ENCODE measurements at regions not wholly inside any gene's neighbourhood (a gene's known extent, or its start where the extent isn't known, plus 50 kb on each side); places are given as distances from the start of the nearest gene placed in this dataset.
"Not testable (repeated sequence)": the region's sequence is repeated elsewhere in the genome, so short reads cannot be mapped to it uniquely, and the experiment has no call there.

- no peak overlapping the region for H3K4me3 ChIP-seq
- intact Hi-C loops (cut with DNase I): no loop called here
- H3K4me1 ChIP-seq: no peaks in the 10 kb centered on the region
- 75% methylated on average over 3 of the region's 3 CpGs for WGBS
- H3K27ac ChIP-seq (replicated peaks in 1 of 4): no peak overlapping the region
- H3K27me3 ChIP-seq: no peaks in the 10 kb centered on the region
- no peak for DNase-seq (ENCODE audit: extremely low spot score)
- H3K36me3 ChIP-seq: no peaks in the 10 kb centered on the region
- TF ChIP-seq POLR2A (IDR thresholded peaks at IDR 0.05; ENCODE audit: low read depth): no peak
- TF ChIP-seq EP300 (IDR thresholded peaks at IDR 0.05): no peak
- TF ChIP-seq, protein P1, sequence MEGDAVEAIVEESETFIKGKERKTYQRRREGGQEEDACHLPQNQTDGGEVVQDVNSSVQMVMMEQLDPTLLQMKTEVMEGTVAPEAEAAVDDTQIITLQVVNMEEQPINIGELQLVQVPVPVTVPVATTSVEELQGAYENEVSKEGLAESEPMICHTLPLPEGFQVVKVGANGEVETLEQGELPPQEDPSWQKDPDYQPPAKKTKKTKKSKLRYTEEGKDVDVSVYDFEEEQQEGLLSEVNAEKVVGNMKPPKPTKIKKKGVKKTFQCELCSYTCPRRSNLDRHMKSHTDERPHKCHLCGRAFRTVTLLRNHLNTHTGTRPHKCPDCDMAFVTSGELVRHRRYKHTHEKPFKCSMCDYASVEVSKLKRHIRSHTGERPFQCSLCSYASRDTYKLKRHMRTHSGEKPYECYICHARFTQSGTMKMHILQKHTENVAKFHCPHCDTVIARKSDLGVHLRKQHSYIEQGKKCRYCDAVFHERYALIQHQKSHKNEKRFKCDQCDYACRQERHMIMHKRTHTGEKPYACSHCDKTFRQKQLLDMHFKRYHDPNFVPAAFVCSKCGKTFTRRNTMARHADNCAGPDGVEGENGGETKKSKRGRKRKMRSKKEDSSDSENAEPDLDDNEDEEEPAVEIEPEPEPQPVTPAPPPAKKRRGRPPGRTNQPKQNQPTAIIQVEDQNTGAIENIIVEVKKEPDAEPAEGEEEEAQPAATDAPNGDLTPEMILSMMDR (IDR thresholded peaks at IDR 0.05): no peak
- TF ChIP-seq POLR2AphosphoS5 (IDR thresholded peaks at IDR 0.05): no peak
- no peaks in the 10 kb centered on the region for H3K9me3 ChIP-seq
Observed at GRCh38 chr4:120554086-120554485, 368.4 kb downstream of the PRDM5 start.

DNA sequence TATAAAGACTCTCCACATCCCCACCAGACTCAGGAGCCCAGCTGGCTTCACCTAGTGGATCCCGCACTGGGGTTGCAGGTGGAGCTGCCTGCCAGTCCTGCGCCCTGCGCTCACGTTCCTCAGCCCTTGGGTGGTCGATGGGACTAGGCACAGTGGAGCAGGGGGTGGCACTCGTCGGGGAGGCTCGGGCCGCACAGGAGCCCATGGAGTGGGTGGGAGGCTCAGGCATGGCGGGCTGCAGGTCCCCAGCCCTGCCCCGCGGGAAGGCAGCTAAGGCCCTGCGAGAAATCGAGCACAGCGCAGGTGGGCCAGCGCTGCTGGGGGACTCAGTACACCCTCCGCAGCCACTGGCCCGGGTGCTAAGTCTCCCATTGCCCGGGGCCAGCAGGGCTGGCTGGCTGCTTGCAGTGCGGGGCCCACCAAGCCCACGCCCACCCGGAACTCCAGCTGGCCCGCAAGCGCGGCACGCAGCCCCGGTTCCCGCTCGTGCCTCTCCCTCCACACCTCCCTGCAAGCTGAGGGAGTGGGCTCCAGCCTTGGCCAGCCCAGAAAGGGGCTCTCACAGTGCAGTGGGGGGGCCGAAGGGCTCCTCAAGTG lies 371.8 kb downstream of the PRDM5 start:
- H3K4me1 ChIP-seq; H3K36me3 ChIP-seq; H3K27ac ChIP-seq (replicated peaks in 1 of 4); H3K4me3 ChIP-seq; H3K27me3 ChIP-seq; H3K9me3 ChIP-seq; DNase-seq (ENCODE audit: extremely low spot score); intact Hi-C loops (cut with DNase I): not testable (repeated sequence)
- WGBS: 86% methylated on average over 1 of the region's 30 CpGs

GRCh38 chr4:120549011-120549570 lies 373.4 kb downstream of the PRDM5 start:
- no peaks in the 10 kb centered on the region for H3K4me1 ChIP-seq
- DNase-seq (ENCODE audit: extremely low spot score): no peak
- no peak overlapping the region for H3K4me3 ChIP-seq
- no peaks in the 10 kb centered on the region for H3K27me3 ChIP-seq
- TF ChIP-seq, protein P1 (IDR thresholded peaks at IDR 0.05): no peak
- TF ChIP-seq POLR2A (IDR thresholded peaks at IDR 0.05; ENCODE audit: low read depth) (no peak), POLR2AphosphoS5 (IDR thresholded peaks at IDR 0.05) (no peak), EP300 (IDR thresholded peaks at IDR 0.05) (no peak)
- H3K27ac ChIP-seq (replicated peaks in 1 of 4): no peak overlapping the region
- no peaks in the 10 kb centered on the region for H3K36me3 ChIP-seq
- H3K9me3 ChIP-seq: no peaks in the 10 kb centered on the region
- intact Hi-C loops (cut with DNase I): no loop called here

- no peaks in the 10 kb centered on the region for H3K36me3 ChIP-seq
- TF ChIP-seq EP300 (IDR thresholded peaks at IDR 0.05) (no peak), POLR2AphosphoS5 (IDR thresholded peaks at IDR 0.05) (no peak), POLR2A (IDR thresholded peaks at IDR 0.05; ENCODE audit: low read depth) (no peak)
- TF ChIP-seq, protein P1 (IDR thresholded peaks at IDR 0.05): no peak
- DNase-seq (ENCODE audit: extremely low spot score): no peak
- intact Hi-C loops (cut with DNase I): no loop called here
- no peaks in the 10 kb centered on the region for H3K4me1 ChIP-seq
- H3K9me3 ChIP-seq: no peaks in the 10 kb centered on the region
- no peaks in the 10 kb centered on the region for H3K27me3 ChIP-seq
- no peak overlapping the region for H3K27ac ChIP-seq (replicated peaks in 1 of 4)
- 87% methylated on average over 3 of the region's 3 CpGs for WGBS
- no peak overlapping the region for H3K4me3 ChIP-seq
Observed at GRCh38 chr4:120545391-120545790, 377.1 kb downstream of the PRDM5 start.

DNA sequence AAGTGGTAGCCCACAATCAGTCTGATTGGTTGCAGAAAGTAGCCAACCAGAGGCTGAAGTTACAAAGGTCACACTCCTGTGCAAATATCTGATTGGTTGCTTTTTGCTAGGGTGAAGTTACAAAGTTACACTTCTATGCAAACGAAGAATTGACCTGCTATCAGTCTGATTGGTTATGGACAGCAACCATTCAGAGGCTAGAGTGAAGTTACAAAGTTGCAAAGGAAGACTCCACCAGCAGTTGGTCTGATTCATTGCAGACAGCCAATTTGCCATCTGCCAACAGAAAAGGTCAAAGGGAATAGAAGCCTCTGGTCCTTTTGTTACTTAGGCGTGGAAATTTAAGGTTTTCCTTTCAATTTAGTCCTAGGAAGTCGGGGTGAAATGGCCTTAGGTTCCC lies 377.7 kb downstream of the PRDM5 start:
- H3K27me3 ChIP-seq: no peaks in the 10 kb centered on the region
- H3K4me3 ChIP-seq: no peak overlapping the region
- TF ChIP-seq EP300 (IDR thresholded peaks at IDR 0.05) (no peak), POLR2AphosphoS5 (IDR thresholded peaks at IDR 0.05) (no peak), POLR2A (IDR thresholded peaks at IDR 0.05; ENCODE audit: low read depth) (no peak)
- TF ChIP-seq, protein P1 (IDR thresholded peaks at IDR 0.05): no peak
- no peak for DNase-seq (ENCODE audit: extremely low spot score)
- H3K27ac ChIP-seq (replicated peaks in 1 of 4): no peak overlapping the region
- no peaks in the 10 kb centered on the region for H3K4me1 ChIP-seq
- no peaks in the 10 kb centered on the region for H3K9me3 ChIP-seq
- H3K36me3 ChIP-seq: no peaks in the 10 kb centered on the region
- intact Hi-C loops (cut with DNase I): no loop called here
- 62% methylated on average over 3 of the region's 3 CpGs for WGBS
